C4-2B (cell line): ENCODE measurements at regions not wholly inside any gene's neighbourhood (a gene's known extent, or its start where the extent isn't known, plus 50 kb on each side); places are given as distances from the start of the nearest gene placed in this dataset.

Experiments
- CTCF ChIP-seq: fragments of 450-650 bp; conservative IDR thresholded peaks from 2 replicates; pipeline ENCODE4 v1.5.1; 2017; ENCODE audit warnings: mild to moderate bottlenecking
- ZFX ChIP-seq: fragments of 450-650 bp; IDR thresholded peaks from 2 replicates; pipeline ENCODE4 v1.6.1; 2017

- TF ChIP-seq CTCF, result no peak
- TF ChIP-seq ZFX, result no peak
Measured at GRCh38 chr1:157217486-157217885, 79.3 kb upstream of the ETV3 start.
